HG03432 (cell line): ENCODE measurements at regions not wholly inside any gene's neighbourhood (a gene's known extent, or its start where the extent isn't known, plus 50 kb on each side); places are given as distances from the start of the nearest gene placed in this dataset.
"Not testable (repeated sequence)": the region's sequence is repeated elsewhere in the genome, so short reads cannot be mapped to it uniquely, and the experiment has no call there.

Experiments
- ATAC-seq: cut with Tn5 transposase; IDR thresholded peaks from one replicate; pipeline ENCODE4 v1.9.1; 2021; ENCODE audit warnings: mild to moderate bottlenecking, moderate library complexity; ENCODE audit not compliant: unreplicated experiment

- no peak for ATAC-seq
Measured at GRCh38 chr2:187775651-187776050, 221.4 kb upstream of the TFPI start.

- ATAC-seq = no peak
Measured at GRCh38 chr2:187782301-187782700, 228.1 kb upstream of the TFPI start.

GRCh38 chr2:187783446-187783845 lies 229.2 kb upstream of the TFPI start:
- ATAC-seq = no peak

- not testable (repeated sequence) for ATAC-seq
Measured at GRCh38 chr2:187784138-187784537, 229.9 kb upstream of the TFPI start.

DNA sequence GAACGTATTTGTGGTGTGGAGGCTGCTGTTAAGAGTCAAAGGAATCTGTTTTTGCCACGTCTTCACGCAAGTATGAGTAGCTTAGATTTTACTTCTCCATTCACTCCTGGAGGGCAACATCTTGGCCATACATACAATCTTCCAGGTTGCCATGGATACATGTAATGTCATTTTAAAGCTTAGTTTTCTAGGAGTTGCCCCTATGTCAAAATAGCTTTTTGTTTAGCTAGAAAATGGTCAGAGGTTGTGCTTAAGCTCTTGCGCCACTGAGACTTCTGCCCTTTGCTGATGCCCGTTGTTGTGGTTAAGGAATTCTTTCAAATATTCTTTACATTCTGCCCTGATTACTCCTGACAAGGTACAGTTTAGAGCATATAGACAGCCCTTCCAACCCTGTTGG lies 245.4 kb upstream of the TFPI start:
- ATAC-seq = no peak

- no peak for ATAC-seq
Measured at GRCh38 chr2:187803816-187804215, 249.6 kb upstream of the TFPI start.

DNA sequence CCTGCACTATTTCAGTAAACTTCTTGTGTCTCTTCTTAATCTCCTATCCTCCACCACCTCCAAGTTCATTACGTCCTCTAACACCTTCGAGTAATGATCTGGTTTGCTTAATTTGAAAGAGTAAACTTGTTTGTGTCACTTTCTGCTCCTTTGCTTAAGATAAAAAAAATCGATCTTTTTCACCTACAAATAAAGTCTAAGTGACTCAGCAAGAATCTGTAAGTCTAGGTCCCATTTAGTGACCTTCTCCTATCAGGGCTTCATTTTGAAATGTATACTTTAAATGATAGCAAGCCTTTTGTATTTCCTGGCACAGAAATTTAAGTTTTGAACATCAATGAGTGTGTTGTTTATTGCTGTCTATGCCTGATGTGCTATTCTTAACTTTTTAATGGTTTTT lies 260.9 kb upstream of the TFPI start:
- ATAC-seq = no peak

GRCh38 chr2:187819624-187820023 lies 265.4 kb upstream of the TFPI start:
- ATAC-seq = no peak

- ATAC-seq = no peak
Measured at GRCh38 chr2:187825108-187825507, 270.9 kb upstream of the TFPI start.

- ATAC-seq = no peak
Measured at GRCh38 chr2:187826023-187826422, 271.8 kb upstream of the TFPI start.

DNA sequence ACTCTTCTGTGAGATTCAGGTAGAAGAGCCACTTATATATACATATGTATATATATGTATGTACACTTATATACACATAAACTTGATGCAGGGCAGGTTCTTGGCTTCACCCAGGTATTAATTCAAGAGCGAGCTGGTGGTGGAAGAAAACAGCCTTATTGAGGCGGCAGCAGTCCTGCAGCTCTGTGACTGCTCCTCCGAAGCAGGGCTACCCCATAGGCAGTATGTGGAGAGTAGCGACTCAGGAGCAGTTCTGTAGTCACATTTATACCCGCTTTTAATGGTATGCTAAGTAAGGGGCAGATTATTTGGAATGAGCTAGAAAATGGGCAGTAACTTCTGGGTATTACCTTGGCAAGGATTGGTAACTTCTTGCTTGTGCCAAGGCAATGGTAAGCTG lies 280.6 kb upstream of the TFPI start:
- no peak for ATAC-seq

DNA sequence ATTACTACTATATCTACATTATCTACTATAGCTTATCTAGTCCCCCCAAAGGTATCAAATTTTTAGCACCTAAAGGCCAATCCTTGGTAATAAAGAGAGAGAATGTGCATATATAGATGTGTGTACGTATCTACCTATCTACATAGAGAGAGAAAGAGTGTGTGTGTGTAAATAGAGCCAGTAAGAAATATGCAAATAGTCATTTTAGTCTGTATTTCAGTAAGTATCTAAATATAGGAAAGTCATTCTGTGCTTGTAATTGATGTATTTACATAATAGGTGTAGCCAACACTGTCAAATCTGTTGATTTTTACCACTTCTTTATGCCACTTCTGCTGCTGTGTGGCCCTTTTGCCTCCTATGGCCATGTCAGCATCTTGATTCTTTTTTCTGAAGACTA lies 284.5 kb upstream of the TFPI start:
- no peak for ATAC-seq

DNA sequence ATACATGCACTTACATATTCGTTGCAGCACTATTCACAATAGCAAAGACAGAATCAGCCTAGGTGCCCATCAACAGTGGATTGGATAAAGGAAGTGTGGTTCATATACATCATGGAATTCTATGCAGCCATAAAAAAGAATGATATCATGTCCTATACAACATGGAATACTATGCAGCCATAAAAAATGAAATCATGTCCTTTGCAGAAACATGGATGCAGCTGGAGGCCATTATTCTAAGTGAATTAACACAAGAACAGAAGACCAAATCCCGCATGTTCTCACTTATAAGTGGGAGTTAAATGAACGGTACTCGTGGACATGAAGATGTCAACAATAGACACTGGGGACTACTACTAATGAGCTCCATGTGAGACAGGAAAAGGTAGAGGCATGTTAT lies 288.1 kb upstream of the TFPI start:
- ATAC-seq = no peak

- peak; percentile 74 for ATAC-seq
Measured at GRCh38 chr2:187842978-187843847, 289.0 kb upstream of the TFPI start.

GRCh38 chr2:187847245-187848208 lies 293.3 kb upstream of the TFPI start:
- no peak for ATAC-seq

GRCh38 chr2:187851955-187852561 lies 297.8 kb upstream of the TFPI start:
- peak; percentile 45 for ATAC-seq

DNA sequence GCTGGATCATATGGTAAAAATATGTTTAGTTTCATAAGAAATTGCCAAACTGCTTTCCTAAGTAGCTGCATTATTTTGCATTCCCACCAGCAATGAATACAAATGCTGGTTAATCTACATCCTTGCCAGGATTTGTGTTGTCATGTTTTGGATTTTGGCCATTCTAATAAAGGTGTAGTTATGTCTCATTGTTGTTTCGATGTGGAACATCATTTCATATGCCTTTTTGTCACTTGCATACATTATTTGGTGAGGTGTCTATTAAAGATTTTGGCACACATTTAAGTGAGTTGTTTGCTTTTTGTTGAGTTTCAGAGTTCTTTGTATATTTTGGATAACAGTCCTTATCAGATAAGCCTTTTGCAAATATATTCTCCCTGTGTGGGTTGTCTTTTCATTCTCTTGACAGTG lies 299.2 kb upstream of the TFPI start:
- no peak for ATAC-seq

DNA sequence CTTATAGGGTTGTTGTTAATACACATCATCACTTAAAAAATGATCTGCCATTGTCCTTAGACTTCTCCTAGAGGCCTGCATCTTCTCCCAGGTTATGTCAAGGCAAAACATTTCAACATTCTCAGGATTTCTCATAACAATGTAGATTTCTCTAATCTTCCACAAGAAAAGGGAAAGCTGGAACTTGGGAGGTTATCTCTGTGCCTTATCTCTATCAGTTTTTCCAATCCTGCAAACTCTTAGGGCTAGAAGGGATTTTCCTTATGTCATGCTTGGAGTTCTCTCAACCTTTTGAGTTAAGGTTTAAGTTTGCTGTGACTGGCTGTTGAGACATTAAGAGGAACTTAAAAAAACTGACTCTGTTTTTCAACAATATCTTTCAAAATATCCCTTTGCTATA lies 300.6 kb upstream of the TFPI start:
- no peak for ATAC-seq

- ATAC-seq = no peak
Measured at GRCh38 chr2:187855689-187856088, 301.5 kb upstream of the TFPI start.

- ATAC-seq = no peak
Measured at GRCh38 chr2:187857826-187858225, 303.6 kb upstream of the TFPI start.

DNA sequence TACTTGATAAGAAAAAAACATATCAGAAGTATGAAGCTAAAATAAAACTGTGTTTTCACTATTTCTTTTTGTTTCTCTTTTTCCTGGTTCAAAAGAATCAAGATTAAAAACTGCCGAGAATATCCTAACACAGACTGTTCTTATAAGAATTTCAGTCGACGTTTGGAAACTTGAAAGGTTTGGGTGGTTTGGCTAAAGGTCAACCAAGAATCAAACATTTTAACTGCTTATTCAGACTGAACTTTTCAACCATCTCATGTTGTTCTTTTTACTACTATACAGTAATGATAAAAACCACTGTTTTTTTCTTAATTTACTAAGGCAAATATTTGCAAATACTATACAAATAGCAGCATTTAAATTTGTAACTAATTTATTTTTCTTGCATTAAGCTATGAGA lies 308.5 kb upstream of the TFPI start:
- no peak for ATAC-seq
